HG02678 (cell line): ENCODE measurements at regions not wholly inside any gene's neighbourhood (a gene's known extent, or its start where the extent isn't known, plus 50 kb on each side); places are given as distances from the start of the nearest gene placed in this dataset.
"Not testable (repeated sequence)": the region's sequence is repeated elsewhere in the genome, so short reads cannot be mapped to it uniquely, and the experiment has no call there.

ENCODE experiments used
- ATAC-seq: cut with Tn5 transposase; IDR thresholded peaks from one replicate; pipeline ENCODE4 v1.9.1; 2021; ENCODE audit warnings: mild to moderate bottlenecking, moderate library complexity; ENCODE audit not compliant: unreplicated experiment

DNA sequence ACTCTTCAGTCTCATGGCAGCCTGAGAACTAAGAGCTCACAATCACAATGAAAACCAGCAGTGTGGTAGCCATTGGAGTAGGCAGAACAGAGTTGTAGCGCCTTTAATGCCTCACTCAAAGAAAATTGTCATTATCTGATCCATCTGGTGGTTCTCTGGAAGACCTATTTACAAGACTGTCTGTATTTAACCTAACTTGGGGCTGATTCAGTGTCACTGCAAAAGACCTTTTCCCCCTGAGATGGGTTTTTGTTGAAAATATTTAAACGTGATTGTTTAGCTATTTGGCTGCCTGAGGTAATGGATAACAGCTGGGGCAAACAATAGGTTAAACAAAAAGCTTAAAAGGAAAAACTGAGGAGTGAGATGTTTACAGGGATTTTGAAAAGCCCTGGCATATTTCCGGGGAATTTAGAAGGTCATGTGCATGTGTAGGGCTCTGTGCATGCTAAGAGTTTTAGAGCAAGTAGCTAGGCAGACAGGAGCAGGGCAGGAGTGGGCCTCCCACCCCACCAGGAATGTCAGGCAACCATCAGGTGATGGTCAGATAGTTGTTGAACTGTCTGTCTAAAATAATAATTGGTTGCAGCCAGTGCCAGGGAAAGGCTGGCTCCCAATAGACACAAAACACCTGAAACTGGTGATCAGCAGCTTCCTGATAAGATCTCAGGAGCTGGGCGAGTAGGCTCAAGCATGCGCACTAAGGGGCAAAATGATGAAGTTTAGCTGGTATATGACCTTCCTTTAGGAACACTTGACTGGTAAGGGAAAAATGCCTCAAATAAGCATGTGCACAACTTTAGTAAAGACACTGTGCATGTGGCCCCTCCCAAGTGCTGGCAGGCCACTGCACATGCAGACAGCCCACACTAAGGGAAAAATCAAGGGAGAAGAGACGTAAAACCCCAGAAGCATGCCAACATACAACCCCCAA, 70.8 kb upstream of the AKIRIN2 start:
- no peak for ATAC-seq

DNA sequence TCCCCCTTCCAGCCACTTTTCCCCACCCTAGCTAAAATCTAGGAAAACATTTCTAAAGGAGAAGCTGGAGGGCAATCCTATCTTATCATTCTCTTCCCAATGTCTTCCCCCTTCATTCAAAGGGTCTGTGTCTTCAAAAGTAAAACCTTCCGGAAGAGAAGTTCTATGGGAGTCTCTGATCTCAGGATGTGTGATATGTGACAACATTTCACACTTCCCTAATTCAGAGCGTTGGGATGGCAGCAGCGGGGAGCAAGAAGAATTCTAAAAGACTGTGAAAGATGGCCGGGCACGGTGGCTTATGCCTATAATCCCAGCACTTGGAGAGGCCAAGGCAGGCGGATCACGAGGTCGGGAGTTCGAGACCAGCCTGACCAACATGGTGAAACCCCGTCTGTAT, 65.4 kb upstream of the AKIRIN2 start:
- no peak for ATAC-seq

DNA sequence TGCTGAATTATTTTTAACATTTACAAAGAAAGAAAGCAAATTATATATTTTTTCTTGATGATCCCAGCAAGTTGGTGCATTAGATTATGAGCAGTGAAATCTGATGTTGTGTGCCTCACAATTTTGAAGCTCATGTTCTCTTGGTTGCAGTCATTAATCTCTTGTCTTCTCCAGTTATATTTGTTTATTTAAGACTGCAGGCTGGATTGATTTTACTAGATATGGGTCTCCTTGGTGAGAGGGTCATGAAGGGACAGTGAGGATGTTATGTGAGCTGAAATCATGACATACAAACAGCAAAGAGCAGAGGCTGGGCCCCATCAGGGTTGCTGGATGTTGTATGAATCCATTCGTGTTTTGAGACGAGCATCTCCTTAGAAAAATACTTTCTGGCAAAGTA, 64.2 kb upstream of the AKIRIN2 start:
- no peak for ATAC-seq

DNA sequence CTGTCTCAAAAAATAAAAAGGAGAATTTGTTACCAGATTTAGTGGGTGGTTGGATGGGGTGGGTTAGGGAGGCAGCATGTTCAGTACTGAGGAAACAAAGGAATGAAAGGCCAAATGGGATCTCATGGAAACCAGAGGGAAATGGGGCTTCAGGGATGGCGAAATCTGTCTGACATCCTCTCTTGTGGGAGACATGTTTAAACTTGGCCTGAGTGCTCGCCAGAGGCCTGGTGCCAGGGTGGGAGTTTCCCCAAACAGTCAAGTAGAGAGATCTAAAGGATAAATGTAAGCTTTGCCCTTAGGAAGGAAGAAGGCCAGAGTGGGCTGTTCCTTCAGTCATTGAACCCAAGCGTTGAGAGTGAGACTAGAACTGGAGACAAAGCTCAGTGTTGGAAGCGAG, 61.9 kb upstream of the AKIRIN2 start:
- no peak for ATAC-seq

DNA sequence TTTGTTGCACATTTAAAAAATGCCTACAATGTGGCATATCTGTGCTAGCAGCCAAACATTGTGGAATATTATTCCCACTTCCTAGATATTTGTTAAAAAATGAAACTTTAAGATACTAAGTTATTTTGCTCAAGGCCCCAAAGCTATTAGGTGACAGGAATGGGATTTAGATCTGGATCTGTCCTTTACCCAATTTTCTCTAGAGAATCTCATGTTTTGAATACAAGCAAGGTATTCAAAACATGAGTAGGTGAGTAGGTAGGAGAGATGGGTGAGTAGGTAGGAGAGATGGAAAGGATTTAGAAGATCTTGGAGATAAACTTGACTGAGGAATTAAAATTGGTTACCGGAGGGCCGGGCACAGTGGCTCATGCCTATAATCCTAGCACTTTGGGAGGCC, 61.2 kb upstream of the AKIRIN2 start:
- no peak for ATAC-seq

DNA sequence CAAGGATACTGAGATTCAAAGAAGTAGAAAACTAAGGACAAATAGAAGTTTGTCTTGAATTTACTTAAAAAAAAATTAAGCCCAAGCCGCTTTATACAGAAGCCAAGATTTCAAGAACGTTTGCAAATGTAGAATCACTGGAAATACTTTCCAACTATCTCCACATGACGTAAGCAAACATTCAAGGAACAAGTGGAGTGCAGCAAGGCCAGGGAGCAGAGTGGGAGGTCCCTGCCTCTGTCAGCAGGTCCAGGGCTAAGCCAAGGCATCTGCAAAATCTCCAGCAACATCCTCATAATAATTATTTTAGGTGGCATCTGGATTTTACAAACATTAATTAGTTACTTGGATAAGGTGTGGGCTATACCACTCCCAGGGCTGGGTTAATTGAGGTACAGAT, 60.1 kb upstream of the AKIRIN2 start:
- no peak for ATAC-seq

DNA sequence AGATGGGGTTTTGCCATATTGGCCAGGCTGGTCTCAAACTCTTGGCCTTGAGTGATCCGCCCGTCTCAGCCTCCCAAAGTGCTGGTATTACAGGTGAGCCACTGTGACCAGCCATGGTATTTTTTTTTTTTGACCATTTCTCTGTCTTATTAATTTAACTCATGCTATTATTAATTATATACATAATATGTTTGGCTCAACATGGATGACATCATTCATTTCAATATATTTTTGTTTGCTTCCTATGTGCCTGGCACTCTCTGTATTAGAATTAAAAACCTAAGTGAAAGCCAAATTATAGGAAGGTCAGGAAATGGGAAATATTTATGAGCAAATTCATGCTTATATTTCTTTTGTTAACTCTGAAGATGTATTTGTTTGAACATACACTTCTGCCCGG, 55.8 kb upstream of the AKIRIN2 start:
- ATAC-seq = no peak

DNA sequence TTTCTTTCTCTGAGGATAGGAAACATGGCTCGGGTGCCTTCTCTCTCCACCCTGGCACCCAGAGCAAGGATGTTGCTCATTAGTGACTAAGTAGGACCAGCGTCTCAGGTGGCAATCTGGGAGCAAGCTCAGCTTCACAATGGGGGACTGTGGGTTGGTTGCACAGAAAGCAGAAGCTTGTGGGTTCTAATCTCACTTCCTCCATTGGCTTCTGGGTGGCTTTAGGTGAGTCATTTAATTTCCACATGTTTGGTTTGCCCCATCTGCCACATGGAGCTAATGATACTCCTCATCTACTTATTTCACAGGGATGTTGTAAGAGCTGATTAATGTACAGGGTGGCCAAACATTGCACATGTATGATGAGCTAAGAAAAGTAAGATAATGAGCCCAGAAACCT, 54.8 kb upstream of the AKIRIN2 start:
- ATAC-seq = peak; percentile 95

DNA sequence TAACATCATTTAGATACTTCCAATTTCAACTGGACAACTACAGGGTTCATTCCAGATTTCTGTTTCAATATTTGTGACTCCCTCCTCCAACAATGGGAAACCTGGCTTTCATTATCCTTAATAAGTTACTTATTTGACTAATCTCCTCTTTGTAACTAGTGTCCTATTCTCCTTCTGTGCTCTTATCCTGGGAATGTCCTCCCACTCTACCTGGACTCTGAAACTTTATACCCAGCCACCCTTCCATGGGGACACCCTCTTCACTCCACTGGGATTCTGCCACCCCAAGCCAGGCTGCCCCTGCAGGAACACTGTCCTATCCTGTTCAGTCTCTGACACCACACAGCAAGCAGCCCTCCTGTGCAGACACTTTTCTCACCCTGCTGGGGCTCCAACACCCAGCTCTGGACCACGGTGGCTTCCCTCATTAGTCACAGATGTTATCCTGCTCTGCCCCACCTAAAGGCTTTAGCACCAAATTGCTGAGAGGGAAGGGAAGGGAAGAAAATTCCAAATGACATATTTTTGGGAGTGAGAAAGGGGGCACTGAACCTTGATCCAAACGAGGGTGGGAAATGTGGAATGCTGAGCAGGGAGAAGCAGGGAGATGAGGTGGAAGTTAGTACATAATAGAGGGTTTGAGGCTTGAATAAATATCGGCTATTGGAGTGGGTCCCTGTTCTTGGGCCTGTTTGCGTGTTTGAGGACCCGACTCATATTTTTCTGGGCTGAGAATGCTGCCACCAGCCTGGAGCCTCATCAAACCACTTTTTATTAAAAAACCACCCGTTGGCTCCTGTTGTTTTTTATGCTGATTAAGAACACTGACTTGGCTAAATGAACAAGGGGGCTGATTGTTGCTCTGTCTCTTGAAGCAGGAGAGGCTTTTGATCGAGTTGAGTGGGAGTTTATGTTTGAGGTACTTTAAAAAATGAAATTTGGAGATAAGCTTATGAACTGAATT, 54.0 kb upstream of the AKIRIN2 start:
- no peak for ATAC-seq

DNA sequence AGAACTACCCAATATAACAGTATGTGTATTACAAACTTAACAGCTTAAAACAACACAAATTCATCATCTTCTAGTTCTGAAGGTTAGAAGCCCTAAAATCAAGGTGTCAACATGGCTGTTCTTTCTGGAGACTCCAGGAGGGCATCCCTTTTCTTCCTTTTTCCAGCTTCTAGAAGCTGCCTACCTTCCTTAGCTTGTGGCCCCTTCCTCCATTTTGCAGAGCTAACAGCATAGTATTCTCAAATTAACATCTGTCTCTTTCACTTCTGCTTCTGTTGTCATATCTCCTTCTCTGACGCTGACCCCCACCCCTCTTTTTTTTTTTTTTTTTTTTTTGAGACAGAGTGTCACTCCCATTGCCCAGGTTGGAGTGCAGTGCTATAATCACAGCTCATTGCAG, 52.8 kb upstream of the AKIRIN2 start:
- ATAC-seq = peak; percentile 34

DNA sequence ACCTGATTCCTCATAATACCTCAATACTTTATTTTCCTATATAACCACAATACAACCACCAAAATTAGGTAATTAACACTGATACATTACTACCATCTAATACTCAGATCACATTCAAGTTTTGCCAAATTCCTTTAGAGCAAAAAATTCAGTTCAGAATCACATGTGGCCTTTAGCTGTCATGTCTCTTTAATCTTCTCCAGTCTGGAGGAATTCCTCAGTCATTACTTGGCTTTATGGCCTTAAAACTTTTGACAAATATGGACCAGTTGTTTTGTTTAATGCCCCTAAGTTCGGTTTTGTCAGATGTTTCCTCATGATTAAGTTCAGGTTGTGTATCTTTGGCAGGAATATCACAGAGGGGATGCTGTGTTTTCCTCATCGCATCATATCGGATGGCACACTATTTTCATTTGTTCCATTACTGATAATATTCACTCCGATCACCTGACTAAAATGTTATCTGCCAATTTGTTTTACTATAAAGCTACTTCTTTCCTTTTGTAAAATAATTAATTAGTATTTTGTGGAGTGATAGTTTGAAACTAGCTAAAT, 51.2 kb upstream of the AKIRIN2 start:
- ATAC-seq = no peak

DNA sequence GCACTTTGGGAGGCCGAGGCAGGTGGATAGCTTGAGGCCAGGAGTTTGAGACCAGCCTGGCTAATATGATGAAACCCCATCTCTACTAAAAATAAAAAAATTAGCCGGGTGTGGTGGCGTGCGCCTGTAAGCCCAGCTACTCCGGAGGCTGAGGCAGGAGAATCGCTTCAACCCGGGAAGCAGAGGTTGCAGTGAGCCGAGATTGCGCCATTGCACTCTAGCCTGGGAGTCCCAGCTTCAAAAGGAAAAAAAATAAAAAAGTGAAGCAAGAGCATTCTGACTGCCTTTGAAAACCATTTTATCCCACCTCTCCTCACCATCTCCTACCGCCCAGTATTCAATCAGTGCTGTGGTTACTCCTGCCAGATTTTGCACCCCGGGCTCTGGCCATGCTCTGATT, 50.5 kb upstream of the AKIRIN2 start:
- not testable (repeated sequence) for ATAC-seq
